ENCODE measurements at regions not wholly inside any gene's neighbourhood (a gene's known extent, or its start where the extent isn't known, plus 50 kb on each side); places are given as distances from the start of the nearest gene placed in this dataset.
"Not testable (repeated sequence)": the region's sequence is repeated elsewhere in the genome, so short reads cannot be mapped to it uniquely, and the experiment has no call there.

DNA sequence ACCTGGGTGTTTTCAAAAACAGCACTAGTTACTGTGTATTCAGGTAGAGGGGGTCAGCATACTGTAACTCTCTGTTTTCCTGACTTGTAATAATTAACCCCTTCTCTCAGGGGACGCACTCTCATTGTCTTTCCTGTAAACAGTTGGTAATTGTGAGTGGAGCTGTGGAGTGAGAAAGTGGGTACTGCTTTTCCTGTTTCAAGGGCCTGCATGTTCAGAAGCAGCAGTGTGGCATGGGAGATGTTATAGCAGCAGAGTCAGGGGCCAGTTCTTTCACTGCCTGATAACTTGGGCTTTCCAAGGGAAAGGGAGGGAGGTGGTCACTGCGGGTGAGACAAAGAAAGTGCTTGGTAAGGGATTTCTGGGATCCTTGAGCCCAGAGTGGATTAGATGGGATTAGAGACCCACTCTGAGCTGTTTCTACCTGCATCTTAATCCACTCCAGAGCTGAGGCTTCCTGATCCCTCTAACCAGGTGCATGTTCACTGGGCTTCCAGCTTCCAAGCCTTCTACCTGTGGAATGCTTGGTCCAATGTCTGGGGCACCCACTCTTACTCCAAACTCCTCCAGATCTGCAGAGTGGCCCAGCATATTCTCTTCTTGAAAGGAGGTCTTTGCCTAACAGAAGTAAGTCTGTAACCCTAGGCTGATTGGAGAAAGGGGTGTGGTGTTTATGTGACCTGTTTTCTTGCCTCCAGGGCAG, 105.2 kb downstream of the RPLP1 start:
- Histone ChIP-seq H3K9ac (ENCODE audit: low read length in 5 of 5) (no peak overlapping the region), H3K27ac (ENCODE audit: low read depth, low read length) (no peak overlapping the region), H3K4me3 (ENCODE audit: low read depth in 1 of 5, low read length in 5 of 5) (no peak overlapping the region), H3K27me3 (ENCODE audit: control insufficient read depth in 5 of 5, insufficient read depth in 4 of 5, low read length in 5 of 5) (peaks cover 0 to 4% (median 0%) of the 10 kb centered on the region in 5 donors), H3K4me1 (ENCODE audit: control insufficient read depth in 5 of 5, insufficient read depth in 5 of 5, low read length in 5 of 5) (peaks cover 0 to 15% (median 0%) of the 10 kb centered on the region in 5 donors), H3K9me3 (ENCODE audit: control insufficient read depth in 5 of 5, low read length in 5 of 5) (peaks cover 0 to 2% (median 0%) of the 10 kb centered on the region in 5 donors), H3K36me3 (ENCODE audit: control insufficient read depth in 5 of 5, insufficient read depth in 5 of 5, low read length in 5 of 5) (no peaks in the 10 kb centered on the region)

DNA sequence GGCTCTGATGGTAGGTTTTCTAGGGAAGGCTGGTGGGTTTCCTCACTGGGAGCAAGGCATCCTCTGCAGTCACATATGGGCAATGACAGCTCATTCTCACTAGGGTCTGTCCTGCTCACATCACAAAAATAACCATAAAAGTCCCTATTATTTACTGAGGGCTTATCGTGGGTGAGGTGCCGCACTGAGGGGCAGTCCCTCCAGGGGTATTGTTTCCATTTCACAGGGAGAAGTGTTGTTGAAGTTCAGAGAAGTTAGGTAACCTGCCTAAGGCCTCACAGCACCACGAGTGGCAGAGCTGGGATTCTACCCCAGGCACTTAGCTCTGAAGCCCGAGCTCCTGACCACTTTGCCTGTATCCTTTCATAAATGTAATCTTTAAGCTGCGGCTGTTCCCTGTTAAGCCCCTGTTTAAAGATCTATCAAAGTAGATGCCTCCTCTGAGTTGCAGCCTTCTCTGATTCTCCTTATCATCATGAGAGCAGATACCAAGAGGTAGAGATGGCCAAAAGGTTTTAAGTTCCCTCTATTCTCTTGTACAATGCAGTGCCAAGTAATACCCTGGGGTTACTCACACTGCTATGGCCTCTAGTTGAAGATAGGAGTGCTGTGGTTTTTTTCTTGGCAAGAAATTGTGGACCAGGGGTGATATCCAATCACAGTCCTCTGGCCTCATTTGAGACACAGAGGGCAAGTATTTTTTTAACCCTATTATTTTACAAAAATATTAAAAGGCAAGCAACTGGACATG, 107.0 kb downstream of the RPLP1 start:
- Histone ChIP-seq H3K9me3 (ENCODE audit: control insufficient read depth in 5 of 5, low read length in 5 of 5) (no peaks in the 10 kb centered on the region), H3K36me3 (ENCODE audit: control insufficient read depth in 5 of 5, insufficient read depth in 5 of 5, low read length in 5 of 5) (no peaks in the 10 kb centered on the region), H3K4me3 (ENCODE audit: low read depth in 1 of 5, low read length in 5 of 5) (no peak overlapping the region), H3K4me1 (ENCODE audit: control insufficient read depth in 5 of 5, insufficient read depth in 5 of 5, low read length in 5 of 5) (peaks cover 0 to 24% (median 6%) of the 10 kb centered on the region in 5 donors), H3K27ac (ENCODE audit: low read depth, low read length) (no peak overlapping the region), H3K27me3 (ENCODE audit: control insufficient read depth in 5 of 5, insufficient read depth in 4 of 5, low read length in 5 of 5) (peaks cover 0 to 4% (median 0%) of the 10 kb centered on the region in 5 donors), H3K9ac (ENCODE audit: low read length in 5 of 5) (no peak overlapping the region)

DNA sequence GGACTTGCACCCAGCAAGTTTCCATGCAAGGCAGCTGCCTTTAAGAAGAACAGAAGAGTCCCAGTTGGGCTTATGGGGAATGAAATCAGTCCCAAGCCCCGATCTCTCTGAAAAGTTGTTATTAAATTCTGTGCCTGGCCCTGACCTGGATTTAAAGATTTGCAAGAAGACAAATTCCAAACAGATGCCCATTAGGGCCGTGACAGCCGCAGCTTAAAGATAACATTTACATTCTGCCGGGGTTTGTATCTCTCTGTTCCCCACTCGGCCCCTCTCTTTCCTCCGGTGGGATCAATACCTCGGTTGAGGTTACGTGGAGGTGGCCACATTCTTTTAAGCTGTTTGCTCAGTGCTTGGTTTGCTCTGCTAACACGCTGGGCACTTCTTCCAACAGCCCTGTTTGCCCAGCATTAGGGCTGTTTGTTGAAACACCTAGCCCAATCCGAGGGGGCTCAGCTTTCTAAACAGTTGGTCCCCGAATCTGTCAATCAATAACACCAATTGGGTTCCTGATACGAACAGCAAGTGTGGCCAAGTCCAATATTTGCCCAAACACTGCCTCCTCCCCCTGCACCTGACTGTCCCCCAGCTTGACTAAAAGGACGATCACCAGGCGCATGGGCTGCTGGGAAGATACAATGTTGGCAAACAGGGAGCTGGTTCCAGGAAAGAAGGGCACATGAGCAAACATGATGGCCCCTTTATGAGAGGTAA, 108.6 kb downstream of the RPLP1 start:
- Histone ChIP-seq H3K27ac (ENCODE audit: low read depth, low read length) (no peak overlapping the region), H3K36me3 (ENCODE audit: control insufficient read depth in 5 of 5, insufficient read depth in 5 of 5, low read length in 5 of 5) (no peaks in the 10 kb centered on the region), H3K4me3 (ENCODE audit: low read depth in 1 of 5, low read length in 5 of 5) (no peak overlapping the region), H3K27me3 (ENCODE audit: control insufficient read depth in 5 of 5, insufficient read depth in 4 of 5, low read length in 5 of 5) (peaks cover 0 to 4% (median 0%) of the 10 kb centered on the region in 5 donors), H3K4me1 (ENCODE audit: control insufficient read depth in 5 of 5, insufficient read depth in 5 of 5, low read length in 5 of 5) (peaks cover 0 to 24% (median 6%) of the 10 kb centered on the region in 5 donors), H3K9ac (ENCODE audit: low read length in 5 of 5) (no peak overlapping the region), H3K9me3 (ENCODE audit: control insufficient read depth in 5 of 5, low read length in 5 of 5) (no peaks in the 10 kb centered on the region)

DNA sequence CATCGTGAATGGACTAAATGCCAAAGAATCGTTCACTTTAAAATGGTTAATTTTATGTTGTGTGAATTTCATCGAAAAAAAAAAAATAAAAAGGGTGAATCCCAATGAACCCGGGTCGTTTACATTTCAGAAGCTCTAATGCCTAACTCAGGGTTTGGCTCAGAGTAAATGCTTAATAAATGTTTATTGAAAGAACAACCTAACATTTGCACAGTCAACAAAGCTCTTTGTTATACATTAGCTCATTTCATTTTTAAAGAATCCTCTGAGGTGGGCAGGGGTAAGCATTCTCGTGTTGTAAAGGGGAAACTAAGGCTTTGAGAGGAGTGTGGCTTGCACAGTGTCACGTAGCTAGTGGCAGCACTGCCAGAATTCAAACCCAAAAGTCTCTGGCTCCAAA, 109.5 kb downstream of the RPLP1 start:
- Histone ChIP-seq H3K27ac (ENCODE audit: low read depth, low read length) (no peak overlapping the region), H3K4me3 (ENCODE audit: low read depth in 1 of 5, low read length in 5 of 5) (no peak overlapping the region), H3K36me3 (ENCODE audit: control insufficient read depth in 5 of 5, insufficient read depth in 5 of 5, low read length in 5 of 5) (no peaks in the 10 kb centered on the region), H3K9me3 (ENCODE audit: control insufficient read depth in 5 of 5, low read length in 5 of 5) (no peaks in the 10 kb centered on the region), H3K4me1 (ENCODE audit: control insufficient read depth in 5 of 5, insufficient read depth in 5 of 5, low read length in 5 of 5) (peaks cover 0 to 20% (median 6%) of the 10 kb centered on the region in 5 donors), H3K9ac (ENCODE audit: low read length in 5 of 5) (no peak overlapping the region), H3K27me3 (ENCODE audit: control insufficient read depth in 5 of 5, insufficient read depth in 4 of 5, low read length in 5 of 5) (peaks cover 0 to 4% (median 0%) of the 10 kb centered on the region in 5 donors)

DNA sequence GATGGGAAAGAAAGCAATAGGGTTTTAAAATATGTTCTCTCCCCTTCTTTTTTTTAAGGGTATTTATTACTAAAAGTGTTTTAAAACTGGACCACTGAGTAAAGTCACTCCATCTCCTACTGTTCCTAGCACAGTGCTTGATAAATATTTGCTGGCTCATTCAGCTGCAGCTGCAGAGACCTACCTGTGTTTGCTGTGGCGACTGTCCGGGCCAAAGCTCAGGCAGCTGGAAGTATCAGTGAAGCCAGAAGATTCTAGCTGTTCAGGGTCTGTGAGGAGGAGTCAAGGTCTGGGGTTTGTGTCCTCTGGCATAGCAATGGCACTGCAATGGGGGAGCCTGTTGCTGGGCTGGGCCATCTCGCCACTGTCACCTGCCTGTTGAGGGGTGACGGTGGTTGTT, 109.9 kb downstream of the RPLP1 start:
- H3K27me3 ChIP-seq (ENCODE audit: control insufficient read depth in 5 of 5, insufficient read depth in 4 of 5, low read length in 5 of 5): peaks cover 0 to 4% (median 0%) of the 10 kb centered on the region in 5 donors
- no peak overlapping the region for H3K27ac ChIP-seq (ENCODE audit: low read depth, low read length)
- H3K9me3 ChIP-seq (ENCODE audit: control insufficient read depth in 5 of 5, low read length in 5 of 5): no peaks in the 10 kb centered on the region
- no peaks in the 10 kb centered on the region for H3K36me3 ChIP-seq (ENCODE audit: control insufficient read depth in 5 of 5, insufficient read depth in 5 of 5, low read length in 5 of 5)
- no peak overlapping the region for H3K9ac ChIP-seq (ENCODE audit: low read length in 5 of 5)
- peaks cover 0 to 17% (median 5%) of the 10 kb centered on the region in 5 donors for H3K4me1 ChIP-seq (ENCODE audit: control insufficient read depth in 5 of 5, insufficient read depth in 5 of 5, low read length in 5 of 5)
- H3K4me3 ChIP-seq (ENCODE audit: low read depth in 1 of 5, low read length in 5 of 5): no peak overlapping the region

DNA sequence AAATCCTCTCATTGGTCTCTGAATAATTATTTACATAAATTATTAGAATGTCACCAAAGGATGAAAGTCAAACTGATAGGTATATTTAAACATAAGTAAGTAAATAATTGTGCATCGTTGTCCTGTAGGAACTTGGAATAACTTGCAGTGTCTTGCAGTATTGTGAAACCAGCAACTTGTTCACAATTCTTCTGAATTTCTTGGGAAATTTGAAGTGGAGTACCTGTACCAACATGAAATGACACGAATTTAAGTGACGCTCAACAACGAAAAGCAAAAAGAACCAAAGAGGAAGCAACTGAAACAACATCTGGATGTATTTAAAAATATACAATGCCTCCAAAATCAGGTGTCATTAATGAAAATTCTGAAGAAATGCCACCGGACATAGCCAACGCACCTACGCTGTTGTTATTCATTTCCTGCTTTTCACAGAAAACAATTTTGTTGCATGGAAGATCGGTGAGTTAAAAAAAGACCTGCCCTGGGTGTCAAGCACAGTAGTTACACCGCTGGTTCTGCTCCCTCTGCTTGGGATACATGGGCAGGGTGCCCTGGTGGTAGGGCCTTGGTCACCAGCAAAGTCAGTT, 112.5 kb downstream of the RPLP1 start:
- H3K9me3 ChIP-seq (ENCODE audit: control insufficient read depth in 5 of 5, low read length in 5 of 5): no peaks in the 10 kb centered on the region
- H3K4me3 ChIP-seq (ENCODE audit: low read depth in 1 of 5, low read length in 5 of 5): no peak overlapping the region
- peaks cover 0 to 16% (median 5%) of the 10 kb centered on the region in 5 donors for H3K4me1 ChIP-seq (ENCODE audit: control insufficient read depth in 5 of 5, insufficient read depth in 5 of 5, low read length in 5 of 5)
- H3K36me3 ChIP-seq (ENCODE audit: control insufficient read depth in 5 of 5, insufficient read depth in 5 of 5, low read length in 5 of 5): no peaks in the 10 kb centered on the region
- H3K9ac ChIP-seq (ENCODE audit: low read length in 5 of 5): no peak overlapping the region
- peaks cover 0 to 4% (median 0%) of the 10 kb centered on the region in 5 donors for H3K27me3 ChIP-seq (ENCODE audit: control insufficient read depth in 5 of 5, insufficient read depth in 4 of 5, low read length in 5 of 5)
- H3K27ac ChIP-seq (ENCODE audit: low read depth, low read length): no peak overlapping the region

DNA sequence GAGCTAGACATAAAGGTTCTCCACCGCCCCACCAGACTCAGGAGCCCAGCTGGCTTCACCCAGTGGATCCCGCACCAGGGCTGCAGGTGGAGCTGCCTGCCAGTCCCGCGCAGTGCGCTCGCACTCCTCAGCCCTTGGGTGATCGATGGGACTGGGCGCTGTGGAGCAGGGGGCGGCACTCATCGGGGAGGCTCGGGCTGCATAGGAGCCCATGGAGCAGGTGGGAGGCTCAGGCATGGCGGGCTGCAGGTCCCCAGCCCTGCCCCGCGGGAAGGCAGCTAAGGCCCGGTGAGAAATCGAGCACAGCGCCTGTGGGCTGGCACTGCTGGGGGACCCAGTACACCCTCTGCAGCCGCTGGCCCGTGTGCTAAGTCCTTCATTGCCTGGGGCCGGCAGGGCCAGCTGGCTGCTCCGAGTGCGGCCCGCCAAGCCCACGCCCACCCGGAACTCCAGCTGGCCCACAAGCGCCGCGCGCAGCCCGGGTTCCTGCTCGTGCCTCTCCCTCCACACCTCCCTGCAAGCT, 114.7 kb downstream of the RPLP1 start:
- not testable (repeated sequence) for H3K27ac ChIP-seq (ENCODE audit: low read depth, low read length); H3K4me3 ChIP-seq (ENCODE audit: low read depth in 1 of 5, low read length in 5 of 5)

DNA sequence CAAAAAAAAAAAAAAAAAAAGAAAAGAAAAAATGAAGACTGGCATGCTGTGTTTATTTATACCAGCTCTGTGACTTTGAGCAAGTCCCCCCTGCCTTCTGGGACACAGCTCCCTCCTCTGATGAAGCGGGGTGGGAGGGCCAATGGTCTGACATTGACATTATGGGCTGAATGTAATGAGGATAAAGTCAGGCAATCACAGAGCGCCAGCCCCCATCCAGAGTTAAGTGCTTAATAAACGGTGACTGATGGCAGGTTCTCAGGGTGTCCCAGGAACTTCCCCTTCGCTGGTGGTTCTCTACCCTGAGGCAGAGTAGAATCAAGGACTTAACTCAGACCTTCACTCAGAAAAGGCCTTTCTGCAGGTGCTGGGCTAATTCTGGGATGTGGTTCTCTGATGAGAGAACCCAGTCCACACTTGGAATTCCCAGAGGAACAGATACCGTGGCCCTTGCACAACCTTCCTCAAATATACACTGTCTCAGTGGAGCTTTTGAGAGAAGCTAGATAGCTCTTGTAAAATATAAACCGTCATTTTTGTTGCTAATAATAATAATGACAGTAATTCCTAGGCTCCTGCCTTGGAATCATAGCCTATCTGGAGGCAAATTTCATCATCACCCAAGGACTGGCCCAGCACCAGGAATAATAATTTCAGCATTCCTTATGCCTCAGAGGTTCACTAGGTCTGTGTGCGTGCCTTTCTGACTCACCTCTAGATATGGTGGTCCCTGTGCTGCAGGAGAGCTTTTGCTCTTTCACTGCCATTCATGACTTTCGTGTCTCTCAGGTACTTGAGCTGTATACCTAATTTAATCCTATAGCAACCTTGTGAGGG, 115.8 kb downstream of the RPLP1 start:
- Histone ChIP-seq H3K9ac (ENCODE audit: low read length in 5 of 5) (no peak overlapping the region), H3K27me3 (ENCODE audit: control insufficient read depth in 5 of 5, insufficient read depth in 4 of 5, low read length in 5 of 5) (peaks cover 0 to under 1% (median 0%) of the 10 kb centered on the region in 5 donors), H3K4me1 (ENCODE audit: control insufficient read depth in 5 of 5, insufficient read depth in 5 of 5, low read length in 5 of 5) (peaks cover 0 to 10% (median under 1%) of the 10 kb centered on the region in 5 donors), H3K27ac (ENCODE audit: low read depth, low read length) (no peak overlapping the region), H3K36me3 (ENCODE audit: control insufficient read depth in 5 of 5, insufficient read depth in 5 of 5, low read length in 5 of 5) (no peaks in the 10 kb centered on the region), H3K9me3 (ENCODE audit: control insufficient read depth in 5 of 5, low read length in 5 of 5) (no peaks in the 10 kb centered on the region), H3K4me3 (ENCODE audit: low read depth in 1 of 5, low read length in 5 of 5) (no peak overlapping the region)

More for the DNA sequence above, 114.7 kb downstream of the RPLP1 start:
- peaks cover 0 to 16% (median 5%) of the 10 kb centered on the region in 5 donors for H3K4me1 ChIP-seq (ENCODE audit: control insufficient read depth in 5 of 5, insufficient read depth in 5 of 5, low read length in 5 of 5)
- not testable (repeated sequence) for H3K36me3 ChIP-seq (ENCODE audit: control insufficient read depth in 5 of 5, insufficient read depth in 5 of 5, low read length in 5 of 5); H3K9ac ChIP-seq (ENCODE audit: low read length in 5 of 5); H3K9me3 ChIP-seq (ENCODE audit: control insufficient read depth in 5 of 5, low read length in 5 of 5); H3K27me3 ChIP-seq (ENCODE audit: control insufficient read depth in 5 of 5, insufficient read depth in 4 of 5, low read length in 5 of 5)

DNA sequence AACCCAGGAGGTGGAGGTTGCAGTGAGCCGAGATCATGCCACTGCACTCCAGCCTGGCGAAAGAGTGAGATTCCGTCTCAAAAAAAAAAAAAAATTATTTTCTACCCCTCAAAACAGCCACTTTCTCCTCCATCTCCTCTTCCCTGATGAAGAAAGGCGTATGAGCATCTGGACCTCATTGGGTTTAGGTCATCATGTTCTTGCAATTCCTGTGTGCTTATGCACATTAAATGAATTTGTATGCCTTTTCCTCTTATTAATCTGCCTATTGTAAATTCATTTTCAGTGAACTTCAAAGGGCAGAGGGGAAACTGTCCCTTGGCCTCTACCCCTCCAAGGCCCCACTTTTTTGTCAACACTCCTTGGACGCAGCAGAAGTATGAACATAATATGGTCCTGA, 117.8 kb downstream of the RPLP1 start:
- no peaks in the 10 kb centered on the region for H3K9me3 ChIP-seq (ENCODE audit: control insufficient read depth in 5 of 5, low read length in 5 of 5)
- H3K36me3 ChIP-seq (ENCODE audit: control insufficient read depth in 5 of 5, insufficient read depth in 5 of 5, low read length in 5 of 5): no peaks in the 10 kb centered on the region
- peaks cover 0 to 3% (median 0%) of the 10 kb centered on the region in 5 donors for H3K27me3 ChIP-seq (ENCODE audit: control insufficient read depth in 5 of 5, insufficient read depth in 4 of 5, low read length in 5 of 5)
- peaks cover 0 to 7% (median 0%) of the 10 kb centered on the region in 5 donors for H3K4me1 ChIP-seq (ENCODE audit: control insufficient read depth in 5 of 5, insufficient read depth in 5 of 5, low read length in 5 of 5)
- H3K27ac ChIP-seq (ENCODE audit: low read depth, low read length): no peak overlapping the region
- no peak overlapping the region for H3K9ac ChIP-seq (ENCODE audit: low read length in 5 of 5)
- H3K4me3 ChIP-seq (ENCODE audit: low read depth in 1 of 5, low read length in 5 of 5): no peak overlapping the region
